SK-N-MC (cell line): ENCODE measurements at regions not wholly inside any gene's neighbourhood (a gene's known extent, or its start where the extent isn't known, plus 50 kb on each side); places are given as distances from the start of the nearest gene placed in this dataset.

Experiments
- DNase-seq: peaks from one replicate; pipeline ENCODE4 v3.0.0-alpha.2; 2011; ENCODE audit warnings: low read depth, low spot score
- H3K27ac ChIP-seq: fragments of 200-600 bp; sonication (generic); 2 replicates; pipeline ENCODE4 v1.5.1; 2016; ENCODE audit warnings: mixed run types
- H3K36me3 ChIP-seq: fragments of 200-600 bp; sonication (generic); 2 replicates; pipeline ENCODE4 v1.6.1; 2017; ENCODE audit warnings: antibody characterized with exemption, low read length, mixed read lengths; ENCODE audit not compliant: insufficient read depth
- H3K4me3 ChIP-seq: fragments of 200-600 bp; sonication (generic); 2 replicates; pipeline ENCODE4 v1.5.1; 2016
- H3K9ac ChIP-seq: fragments of 200-600 bp; sonication (generic); 2 replicates; pipeline ENCODE4 v1.8.0; 2017; ENCODE audit warnings: mixed run types, mixed read lengths; ENCODE audit not compliant: insufficient read length
- H3K9me3 ChIP-seq: fragments of 200-600 bp; sonication (generic); 2 replicates; pipeline ENCODE4 v1.6.1; 2017; ENCODE audit warnings: low read depth, mild to moderate bottlenecking, antibody characterized with exemption, low read length, moderate library complexity, mixed read lengths
- EZH2 ChIP-seq: fragments of 200-600 bp; sonication (generic); IDR thresholded peaks from one replicate; pipeline ENCODE4 v1.6.1; 2017; ENCODE audit warnings: antibody characterized with exemption
- FOXP2 ChIP-seq: optimal IDR thresholded peaks from 2 replicates; pipeline ENCODE3; 2011; ENCODE audit warnings: mild to moderate bottlenecking, moderate library complexity; ENCODE audit not compliant: insufficient read depth; ENCODE audit errors: extremely low read length, control extremely low read depth
- POLR2AphosphoS5 ChIP-seq: IDR thresholded peaks from 2 replicates; pipeline ENCODE4 v1.6.1; 2012; ENCODE audit warnings: mild to moderate bottlenecking, low read depth, low read length, borderline replicate concordance

DNA sequence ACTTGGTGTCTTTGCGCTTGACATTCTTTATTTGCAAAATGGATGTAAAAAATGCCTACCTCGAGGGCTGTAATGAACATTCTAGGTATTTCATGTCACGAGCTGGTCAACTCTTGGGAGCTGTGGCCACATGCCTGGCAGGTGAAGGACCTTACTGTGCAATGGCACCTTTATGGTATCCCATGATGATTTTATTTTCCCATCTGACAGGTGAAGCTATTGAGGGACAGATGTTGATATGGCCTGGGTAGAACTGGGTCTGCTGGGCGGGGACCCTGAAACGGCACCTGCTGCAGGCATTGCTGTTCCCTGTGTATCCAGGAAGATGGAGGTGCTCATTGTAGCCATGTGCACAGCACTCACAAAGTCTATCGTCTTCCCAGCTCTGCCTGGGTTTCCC is 332.2 kb downstream of the TEX29 start:
- no peak overlapping the region for H3K27ac ChIP-seq
- no peak for TF ChIP-seq POLR2AphosphoS5
- TF ChIP-seq EZH2, result no peak
- TF ChIP-seq FOXP2, result no peak
- no peaks in the 10 kb centered on the region for H3K36me3 ChIP-seq
- no peak overlapping the region for H3K9ac ChIP-seq
- H3K9me3 ChIP-seq, result no peaks in the 10 kb centered on the region
- no peak overlapping the region for H3K4me3 ChIP-seq
- DNase-seq, result no peak

DNA sequence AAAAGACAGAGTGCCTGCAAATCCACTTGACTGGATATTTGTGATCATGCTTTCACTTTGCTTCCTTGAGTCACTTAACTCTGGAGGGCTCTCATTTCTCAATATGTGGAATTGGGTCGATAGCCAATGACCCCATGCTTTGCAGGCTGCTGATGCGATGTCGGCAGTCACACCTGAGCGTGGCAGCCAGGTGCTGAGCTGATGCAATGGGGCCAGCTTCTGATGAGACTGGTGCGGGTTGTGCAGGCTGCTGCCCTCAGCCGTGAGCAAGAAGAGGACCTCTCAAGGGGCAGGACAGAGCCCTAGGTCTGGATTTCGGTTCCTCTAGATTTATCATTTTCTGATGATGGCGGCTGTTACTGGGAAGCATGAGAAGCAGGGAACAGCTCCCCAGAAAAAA is 334.1 kb downstream of the TEX29 start:
- TF ChIP-seq FOXP2 (no peak), EZH2 (no peak), POLR2AphosphoS5 (no peak)
- Histone ChIP-seq H3K36me3 (no peaks in the 10 kb centered on the region), H3K9me3 (no peaks in the 10 kb centered on the region), H3K27ac (no peak overlapping the region), H3K4me3 (no peak overlapping the region), H3K9ac (no peak overlapping the region)
- no peak for DNase-seq

DNA sequence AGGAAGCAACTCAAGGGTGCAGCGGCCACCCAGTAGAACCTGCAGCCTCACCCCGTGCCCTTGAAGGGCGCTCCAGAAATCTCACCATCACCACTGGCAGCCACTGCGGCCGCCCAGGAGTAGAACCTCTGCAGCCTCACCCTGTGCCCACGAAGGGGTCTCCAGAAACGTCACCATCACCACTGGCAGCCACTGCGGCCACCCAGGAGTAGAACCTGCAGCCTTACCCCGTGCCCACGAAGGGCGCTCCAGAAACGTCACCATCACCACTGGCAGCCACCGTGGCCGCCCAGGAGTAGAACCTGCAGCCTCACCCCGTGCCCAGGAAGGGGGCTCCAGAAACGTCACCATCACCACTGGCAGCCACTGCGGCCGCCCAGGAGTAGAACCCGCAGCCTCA is 336.0 kb downstream of the TEX29 start:
- Histone ChIP-seq H3K9me3 (no peaks in the 10 kb centered on the region), H3K9ac (no peak overlapping the region), H3K27ac (no peak overlapping the region), H3K36me3 (no peaks in the 10 kb centered on the region), H3K4me3 (no peak overlapping the region)
- no peak for TF ChIP-seq EZH2
- no peak for TF ChIP-seq FOXP2
- TF ChIP-seq POLR2AphosphoS5, result no peak
- no peak for DNase-seq

DNA sequence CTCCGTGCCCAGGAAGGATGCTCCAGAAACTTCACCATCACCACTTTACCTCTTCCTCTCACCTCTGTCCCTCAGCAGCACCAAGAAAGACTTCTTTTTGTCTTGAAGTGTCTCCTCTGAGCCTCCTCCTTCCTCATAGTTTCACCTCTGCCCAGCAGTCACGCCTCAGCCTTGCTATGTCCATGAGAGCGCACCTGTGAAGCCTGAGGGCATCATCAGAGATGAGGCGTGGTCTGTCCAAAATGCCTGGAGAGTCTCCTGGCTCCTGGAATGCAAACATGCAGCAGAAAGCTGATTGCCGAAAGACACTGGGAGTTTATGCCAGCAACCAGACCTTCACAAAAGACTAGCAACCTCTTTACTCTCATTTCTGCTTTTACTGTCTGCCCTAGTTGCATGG is 336.6 kb downstream of the TEX29 start:
- no peaks in the 10 kb centered on the region for H3K9me3 ChIP-seq
- no peak overlapping the region for H3K9ac ChIP-seq
- no peak overlapping the region for H3K4me3 ChIP-seq
- no peak overlapping the region for H3K27ac ChIP-seq
- DNase-seq, result no peak
- no peak for TF ChIP-seq POLR2AphosphoS5
- TF ChIP-seq EZH2, result no peak
- no peak for TF ChIP-seq FOXP2
- H3K36me3 ChIP-seq, result no peaks in the 10 kb centered on the region

DNA sequence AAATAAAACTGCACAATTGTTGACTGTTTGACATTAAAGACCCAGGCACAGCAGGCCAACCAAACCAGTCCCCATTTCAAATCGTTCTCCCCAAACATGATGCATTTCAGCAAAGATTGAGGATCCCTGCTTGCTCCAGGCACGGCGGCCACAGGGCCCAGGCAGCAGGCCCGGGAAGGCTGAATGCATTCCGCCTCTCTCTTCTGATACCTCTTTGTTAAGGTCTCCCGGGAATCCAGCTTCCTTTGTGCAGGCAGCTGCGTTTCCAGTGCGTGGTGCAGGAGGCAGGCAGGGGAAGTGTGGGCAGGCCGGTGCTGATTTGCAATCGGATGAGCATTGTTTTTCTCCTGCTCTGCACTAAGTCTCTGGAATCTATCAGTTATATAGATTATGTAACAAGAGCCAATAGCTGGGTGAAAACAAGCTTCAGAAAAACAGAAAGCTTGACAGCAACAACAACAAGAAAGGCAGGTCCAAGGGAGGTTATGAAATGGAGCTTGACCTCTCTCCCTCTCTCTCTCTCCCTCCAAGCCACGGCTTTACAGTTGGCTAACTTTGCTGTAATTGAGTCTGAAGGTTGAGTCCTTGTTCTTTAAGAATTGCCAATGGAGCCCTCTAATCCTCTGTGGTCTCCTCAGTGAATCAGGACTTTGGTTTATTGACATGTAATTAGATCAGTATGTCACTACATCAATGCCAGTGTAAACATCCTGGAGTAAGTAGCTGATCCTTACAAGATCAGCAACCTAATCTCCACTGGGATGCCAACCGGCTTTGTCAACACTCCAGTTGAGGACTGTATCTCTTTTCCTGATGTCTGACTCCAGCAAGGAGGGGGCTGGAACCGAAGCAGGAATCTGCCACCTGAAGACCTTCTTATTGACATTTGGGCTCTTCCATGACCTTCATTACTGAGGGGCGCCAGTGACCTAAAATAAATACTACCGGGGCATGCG is 338.0 kb downstream of the TEX29 start:
- no peak for TF ChIP-seq POLR2AphosphoS5
- no peak for TF ChIP-seq FOXP2
- TF ChIP-seq EZH2, result no peak
- Histone ChIP-seq H3K27ac (no peak overlapping the region), H3K4me3 (no peak overlapping the region), H3K9me3 (no peaks in the 10 kb centered on the region), H3K36me3 (no peaks in the 10 kb centered on the region), H3K9ac (no peak overlapping the region)
- no peak for DNase-seq

DNA sequence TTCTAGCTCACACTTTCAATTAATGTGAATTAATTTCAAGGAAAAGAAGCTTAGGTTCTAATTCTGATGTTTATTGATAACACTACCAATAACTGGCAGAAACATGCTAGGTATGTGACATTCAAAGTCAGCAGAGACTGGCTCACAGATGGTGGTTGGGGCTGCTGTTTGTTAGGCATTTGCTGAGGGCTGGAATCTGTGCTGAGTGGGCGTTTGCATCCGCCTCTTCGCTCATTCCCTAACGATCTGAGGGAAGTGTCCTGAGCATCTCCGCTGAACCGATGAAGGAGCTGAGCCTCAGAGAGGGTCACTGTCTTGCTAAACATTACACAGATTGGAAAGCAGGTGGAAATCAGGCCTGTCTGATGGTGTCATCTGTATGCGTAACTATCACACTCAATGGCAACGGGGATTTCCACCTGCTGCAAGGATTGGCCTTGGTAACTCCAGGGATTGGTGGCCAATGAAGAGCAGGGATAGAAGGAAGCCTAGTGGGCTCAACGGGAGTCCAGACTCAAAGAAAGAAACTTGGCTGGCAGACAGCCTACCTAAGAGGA is 338.9 kb downstream of the TEX29 start:
- Histone ChIP-seq H3K4me3 (no peak overlapping the region), H3K36me3 (no peaks in the 10 kb centered on the region), H3K9ac (no peak overlapping the region), H3K9me3 (no peaks in the 10 kb centered on the region), H3K27ac (no peak overlapping the region)
- no peak for TF ChIP-seq POLR2AphosphoS5
- TF ChIP-seq FOXP2, result no peak
- TF ChIP-seq EZH2, result no peak
- no peak for DNase-seq

DNA sequence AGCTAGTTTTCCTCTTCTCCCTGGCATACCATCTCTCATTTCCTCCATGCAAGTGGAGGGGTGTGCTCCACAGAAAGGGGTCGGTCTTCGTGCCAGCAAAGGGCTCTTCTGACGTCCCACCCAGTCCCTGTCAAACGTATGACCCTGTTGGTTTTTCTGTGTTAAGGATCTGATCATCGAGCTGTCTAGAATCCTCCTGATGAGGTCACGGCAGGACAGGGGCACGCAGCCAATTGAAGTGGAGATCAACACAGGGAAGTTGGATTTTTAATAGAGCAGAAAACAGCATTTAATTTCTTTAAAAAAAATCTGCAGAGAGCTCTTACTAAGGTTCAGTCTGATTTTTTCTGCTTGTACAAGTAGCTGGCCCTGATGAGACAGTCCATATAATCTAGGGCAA is 339.4 kb downstream of the TEX29 start:
- no peaks in the 10 kb centered on the region for H3K9me3 ChIP-seq
- no peak overlapping the region for H3K4me3 ChIP-seq
- no peak for TF ChIP-seq FOXP2
- no peak for TF ChIP-seq EZH2
- TF ChIP-seq POLR2AphosphoS5, result no peak
- no peak overlapping the region for H3K27ac ChIP-seq
- H3K36me3 ChIP-seq, result no peaks in the 10 kb centered on the region
- no peak overlapping the region for H3K9ac ChIP-seq
- no peak for DNase-seq

DNA sequence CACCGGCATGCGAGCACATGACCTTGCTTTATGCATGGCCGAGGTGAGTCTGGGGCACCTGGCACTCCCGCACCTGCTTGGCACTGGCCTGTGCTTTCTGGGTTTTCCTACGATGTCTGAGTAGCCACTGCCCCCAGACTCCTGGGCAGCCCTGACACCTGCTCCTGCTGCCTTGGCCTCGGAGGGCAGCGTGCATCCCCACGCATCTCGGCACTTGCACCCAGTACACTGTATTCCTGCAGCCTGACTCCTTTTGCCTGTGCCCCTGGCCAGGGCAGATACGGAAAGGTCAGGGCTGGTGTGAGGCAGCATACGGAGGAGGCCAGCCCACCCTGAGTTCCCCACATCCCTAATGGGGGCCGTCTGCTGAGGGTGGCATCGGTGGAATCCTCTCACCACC is 340.6 kb downstream of the TEX29 start:
- Histone ChIP-seq H3K36me3 (no peaks in the 10 kb centered on the region), H3K27ac (no peak overlapping the region), H3K4me3 (no peak overlapping the region), H3K9ac (no peak overlapping the region), H3K9me3 (no peaks in the 10 kb centered on the region)
- TF ChIP-seq POLR2AphosphoS5, result no peak
- no peak for TF ChIP-seq FOXP2
- TF ChIP-seq EZH2, result no peak
- DNase-seq, result no peak

DNA sequence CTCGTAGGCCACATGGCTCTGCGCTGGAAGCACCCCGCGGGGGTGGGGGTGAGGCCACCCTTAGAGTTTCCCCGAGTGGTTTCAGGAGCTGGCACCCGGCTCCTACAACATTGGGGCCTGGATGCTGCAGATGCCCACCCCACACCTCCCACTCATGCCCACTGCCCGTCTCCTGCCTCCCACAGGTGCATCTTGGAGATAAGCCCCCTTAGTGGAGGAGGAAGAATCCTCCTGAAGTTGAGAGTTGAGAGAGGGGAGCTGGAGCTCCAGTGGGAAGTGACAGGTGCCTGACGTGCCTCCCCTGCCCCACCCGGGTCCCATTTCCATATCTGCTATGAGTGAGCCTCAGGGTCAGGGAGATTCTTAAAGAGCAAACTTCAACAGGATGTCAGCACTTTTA is 341.3 kb downstream of the TEX29 start:
- no peak overlapping the region for H3K9ac ChIP-seq
- TF ChIP-seq POLR2AphosphoS5, result no peak
- no peak for TF ChIP-seq FOXP2
- H3K4me3 ChIP-seq, result no peak overlapping the region
- no peaks in the 10 kb centered on the region for H3K9me3 ChIP-seq
- no peaks in the 10 kb centered on the region for H3K36me3 ChIP-seq
- no peak for DNase-seq
- H3K27ac ChIP-seq, result no peak overlapping the region
